PC-9 (cell line): ENCODE measurements at regions not wholly inside any gene's neighbourhood (a gene's known extent, or its start where the extent isn't known, plus 50 kb on each side); places are given as distances from the start of the nearest gene placed in this dataset.

Experiments used
- CTCF ChIP-seq: fragments of 200-600 bp; sonication (generic); conservative IDR thresholded peaks from 2 replicates; pipeline ENCODE4 v1.6.1; 2017; ENCODE audit warnings: mixed run types, antibody characterized with exemption, mild to moderate bottlenecking, moderate library complexity
- EZH2 ChIP-seq: fragments of 200-600 bp; sonication (generic); IDR thresholded peaks from 2 replicates; pipeline ENCODE4 v1.8.0; 2017; ENCODE audit warnings: antibody characterized with exemption, low read depth

GRCh38 chr22:48112687-48113521, 1350.5 kb downstream of the TBC1D22A start:
- TF ChIP-seq CTCF (no peak), EZH2 (no peak)
